ENCODE measurements at regions not wholly inside any gene's neighbourhood (a gene's known extent, or its start where the extent isn't known, plus 50 kb on each side); places are given as distances from the start of the nearest gene placed in this dataset.

- DNase-seq: no peak
Measured at GRCh38 chr6:44642870-44643522, 255.5 kb downstream of the CDC5L start.

- no peak for DNase-seq
Measured at GRCh38 chr6:44645276-44645675, 257.8 kb downstream of the CDC5L start.

GRCh38 chr6:44646355-44646754 is 258.8 kb downstream of the CDC5L start:
- DNase-seq: no peak

GRCh38 chr6:44649365-44650025 is 262.0 kb downstream of the CDC5L start:
- no peak for DNase-seq

- DNase-seq: no peak
Measured at GRCh38 chr6:44650495-44650894, 263.0 kb downstream of the CDC5L start.

- DNase-seq: no peak
Measured at GRCh38 chr6:44650947-44651346, 263.4 kb downstream of the CDC5L start.

GRCh38 chr6:44651604-44652003 is 264.1 kb downstream of the CDC5L start:
- DNase-seq: no peak

- DNase-seq: no peak
Measured at GRCh38 chr6:44652547-44652946, 265.0 kb downstream of the CDC5L start.

GRCh38 chr6:44653091-44653490 is 265.6 kb downstream of the CDC5L start:
- DNase-seq: no peak

- DNase-seq: no peak
Measured at GRCh38 chr6:44653761-44654218, 266.3 kb downstream of the CDC5L start.

GRCh38 chr6:44655412-44656342 is 268.2 kb downstream of the CDC5L start:
- DNase-seq: peak; percentile 42 to 69 (median 52)

GRCh38 chr6:44656691-44657090 is 269.2 kb downstream of the CDC5L start:
- DNase-seq: no peak

- DNase-seq: no peak
Measured at GRCh38 chr6:44657206-44657819, 269.8 kb downstream of the CDC5L start.

GRCh38 chr6:44658571-44658970 is 271.1 kb downstream of the CDC5L start:
- no peak for DNase-seq

- DNase-seq: no peak
Measured at GRCh38 chr6:44659726-44660125, 272.2 kb downstream of the CDC5L start.

- no peak for DNase-seq
Measured at GRCh38 chr6:44660561-44661220, 273.2 kb downstream of the CDC5L start.

GRCh38 chr6:44661221-44662008 is 273.9 kb downstream of the CDC5L start:
- DNase-seq: no peak

GRCh38 chr6:44662461-44663121 is 275.1 kb downstream of the CDC5L start:
- no peak for DNase-seq

- no peak for DNase-seq
Measured at GRCh38 chr6:44663860-44664634, 276.5 kb downstream of the CDC5L start.

GRCh38 chr6:44664716-44665115 is 277.2 kb downstream of the CDC5L start:
- no peak for DNase-seq

Measured in activated naive CD4-positive, alpha-beta T cell (primary cell).